HG03558 (cell line): ENCODE measurements at regions not wholly inside any gene's neighbourhood (a gene's known extent, or its start where the extent isn't known, plus 50 kb on each side); places are given as distances from the start of the nearest gene placed in this dataset.
"Not testable (repeated sequence)": the region's sequence is repeated elsewhere in the genome, so short reads cannot be mapped to it uniquely, and the experiment has no call there.

ENCODE experiments used
- ATAC-seq: cut with Tn5 transposase; IDR thresholded peaks from one replicate; pipeline ENCODE4 v1.9.1; 2021; ENCODE audit warnings: moderate number of reproducible peaks; ENCODE audit not compliant: unreplicated experiment; ENCODE audit errors: extremely low read depth

DNA sequence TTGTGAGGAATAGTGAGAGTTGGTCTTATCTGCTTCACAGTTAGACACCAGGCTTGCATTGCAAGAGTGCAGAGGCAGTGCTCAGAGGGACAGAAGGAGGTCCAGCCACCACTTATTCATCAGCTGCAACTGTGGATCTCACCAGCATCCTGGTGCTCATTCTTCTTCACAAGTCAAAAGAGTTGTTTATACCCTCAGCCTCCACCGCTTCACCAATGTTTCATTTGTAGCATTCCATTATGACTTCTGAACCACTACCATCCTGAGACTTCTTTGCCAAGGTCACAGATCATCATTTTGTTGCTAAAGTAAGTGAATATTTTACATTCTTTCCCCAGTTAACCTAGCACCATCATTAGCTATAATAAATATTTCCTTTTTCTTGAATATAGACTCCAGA lies 230.5 kb upstream of the KITLG start:
- ATAC-seq = no peak

DNA sequence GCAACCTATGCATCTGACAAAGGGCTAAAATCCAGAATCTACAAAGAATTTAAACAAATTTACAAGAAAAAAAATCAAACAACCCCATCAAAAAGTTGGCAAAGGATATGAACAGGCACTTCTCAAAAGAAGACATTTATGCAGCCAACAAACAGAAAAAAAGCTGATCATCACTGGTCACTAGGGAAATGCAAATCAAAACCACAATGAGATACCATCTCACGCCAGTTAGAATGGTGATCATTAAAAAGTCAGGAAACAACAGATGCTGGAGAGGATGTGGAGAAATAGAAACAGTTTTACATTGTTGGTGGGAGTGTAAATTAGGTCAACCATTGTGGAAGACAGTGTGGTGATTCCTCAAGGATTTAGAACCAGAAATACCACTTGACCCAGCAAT lies 229.6 kb upstream of the KITLG start:
- not testable (repeated sequence) for ATAC-seq

DNA sequence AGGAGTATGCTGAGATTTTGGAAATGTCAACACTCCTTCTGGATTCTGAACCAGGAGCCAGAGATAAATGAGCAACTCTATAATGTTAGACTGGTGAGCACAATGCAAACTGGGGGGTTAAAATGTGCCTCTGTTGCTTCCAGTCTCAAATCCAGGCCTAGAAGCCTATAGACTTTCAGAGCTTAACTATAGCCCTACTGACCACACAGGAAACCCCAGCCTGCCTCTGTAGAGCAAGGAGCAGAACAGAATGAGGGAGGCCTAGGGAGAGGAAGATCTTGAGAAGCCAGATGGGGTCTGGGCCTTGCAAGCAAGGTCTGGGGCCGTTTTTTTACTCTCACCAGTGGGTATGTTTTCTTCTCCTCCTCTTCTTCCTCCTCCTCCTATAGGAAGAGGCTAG lies 225.4 kb upstream of the KITLG start:
- ATAC-seq = no peak

DNA sequence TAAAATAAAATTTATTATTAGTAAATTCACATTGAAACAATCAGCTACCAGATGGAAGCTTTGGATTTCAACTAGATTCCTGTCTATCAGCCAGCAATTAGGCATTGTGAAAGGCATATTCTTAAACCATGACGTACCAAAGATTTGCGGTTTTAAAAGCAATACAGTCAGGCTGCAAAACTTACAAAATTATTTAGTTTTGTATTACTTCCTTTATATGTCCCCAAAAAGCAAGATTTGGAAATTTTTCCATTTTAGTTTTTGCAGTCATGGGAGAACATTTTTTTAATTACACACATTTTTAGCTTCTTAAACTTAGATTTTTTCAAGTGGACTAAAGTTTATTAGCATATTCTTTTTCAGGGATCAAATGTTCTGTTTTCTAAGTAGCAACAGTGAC lies 225.0 kb upstream of the KITLG start:
- ATAC-seq = no peak

DNA sequence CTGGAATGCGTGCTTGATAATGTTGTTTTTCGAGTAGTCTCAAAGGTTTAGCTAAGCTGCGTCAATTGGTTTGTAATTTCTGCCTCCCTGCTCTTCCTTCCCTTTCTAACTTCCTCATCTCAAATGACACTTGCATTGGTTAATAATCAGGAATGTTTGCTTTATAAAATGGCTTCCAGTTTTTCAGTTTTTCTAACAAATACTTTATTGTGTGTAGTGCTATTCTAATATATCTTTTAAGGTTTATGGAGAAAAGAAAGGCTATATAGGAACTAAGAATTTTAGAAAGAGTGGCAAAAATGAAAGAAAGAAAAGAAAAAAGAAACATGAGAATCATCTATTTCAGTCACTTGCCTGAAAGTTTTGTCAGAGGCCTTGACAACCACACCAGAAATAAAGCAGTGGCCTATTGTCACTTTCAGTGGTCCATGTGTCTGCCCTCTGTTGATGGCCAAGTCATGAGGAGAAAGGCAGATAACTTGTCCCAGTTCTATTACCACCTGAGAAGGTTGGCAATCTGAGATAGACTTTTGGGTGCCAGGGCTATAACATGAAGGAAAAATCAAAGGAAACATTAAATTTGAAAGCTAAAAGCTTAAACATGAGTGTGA lies 221.9 kb upstream of the KITLG start:
- no peak for ATAC-seq

DNA sequence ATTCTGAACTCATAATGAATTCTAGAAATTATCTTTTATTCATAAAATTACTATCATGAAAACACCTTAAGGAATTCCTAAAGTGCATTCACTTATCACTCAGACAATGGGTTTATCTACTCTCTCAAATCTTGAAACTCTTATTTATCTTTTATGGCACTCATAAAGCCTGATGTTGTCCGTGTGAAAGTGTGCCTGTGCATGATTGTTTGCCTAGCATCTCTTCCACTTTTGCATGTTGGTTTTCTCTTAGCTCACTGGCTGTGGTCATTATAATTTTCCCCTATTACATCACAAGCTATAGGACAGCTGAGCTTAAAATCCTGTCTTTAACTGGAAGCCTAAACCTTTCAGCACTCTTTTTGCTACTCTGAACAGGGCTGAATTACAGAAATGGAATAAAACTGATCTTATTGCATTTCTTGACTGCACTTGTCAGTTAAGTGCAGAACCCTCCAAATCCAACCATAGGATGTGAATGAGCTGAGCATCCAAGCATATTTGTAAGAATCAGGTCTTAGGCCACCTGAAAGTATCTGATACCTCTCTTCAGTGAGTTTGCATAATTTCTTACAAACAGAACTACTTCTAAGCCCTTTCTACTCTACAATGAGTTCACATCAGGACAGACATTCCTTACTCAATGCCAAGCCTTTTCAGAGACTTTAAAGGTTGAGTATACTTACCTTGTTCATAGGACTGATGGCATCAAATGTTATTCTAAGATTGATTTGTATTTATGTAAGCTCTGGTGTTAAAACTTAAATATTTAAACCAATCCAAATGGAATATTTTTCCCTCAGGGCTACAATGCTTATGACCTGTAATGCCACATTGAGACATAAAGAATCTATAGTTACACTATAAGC lies 221.2 kb upstream of the KITLG start:
- ATAC-seq = no peak

DNA sequence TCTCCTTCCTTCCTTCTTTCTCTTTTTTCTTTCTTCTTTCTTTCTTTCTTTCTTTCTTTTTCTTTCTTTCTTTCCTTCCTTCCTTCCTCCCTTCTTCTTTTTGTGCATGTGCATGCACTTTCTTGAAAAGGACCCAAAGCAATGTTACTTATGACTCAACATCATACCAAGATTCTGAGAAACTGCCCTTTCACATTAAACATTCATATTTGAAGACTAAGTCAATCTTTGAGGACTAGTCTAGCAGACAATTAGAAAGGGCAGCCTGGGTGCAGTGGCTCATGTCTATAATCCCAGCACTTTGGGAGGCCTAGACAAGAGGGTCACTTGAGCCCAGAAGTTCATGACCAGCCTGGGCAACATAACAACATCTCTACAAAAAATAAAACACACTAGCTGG lies 212.8 kb upstream of the KITLG start:
- no peak for ATAC-seq

DNA sequence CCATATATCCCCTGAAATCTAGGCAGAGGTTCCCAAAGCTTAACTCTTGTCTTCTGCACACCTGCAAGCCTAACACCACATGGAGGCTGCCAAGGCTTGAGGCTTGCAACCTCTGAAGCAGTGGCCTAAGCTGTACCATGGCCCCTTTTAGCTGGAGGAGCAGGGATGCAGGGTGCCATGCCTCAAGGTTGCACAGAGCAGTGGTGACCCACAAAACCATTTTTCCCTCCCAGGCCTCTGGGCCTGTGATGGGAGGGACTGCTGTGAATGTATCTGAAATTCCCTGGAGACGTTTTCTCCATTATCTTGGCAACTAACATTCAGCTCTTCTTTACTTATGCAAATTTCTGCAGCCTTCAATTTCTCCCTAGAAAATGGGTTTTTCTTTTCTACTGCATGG lies 210.0 kb upstream of the KITLG start:
- no peak for ATAC-seq

DNA sequence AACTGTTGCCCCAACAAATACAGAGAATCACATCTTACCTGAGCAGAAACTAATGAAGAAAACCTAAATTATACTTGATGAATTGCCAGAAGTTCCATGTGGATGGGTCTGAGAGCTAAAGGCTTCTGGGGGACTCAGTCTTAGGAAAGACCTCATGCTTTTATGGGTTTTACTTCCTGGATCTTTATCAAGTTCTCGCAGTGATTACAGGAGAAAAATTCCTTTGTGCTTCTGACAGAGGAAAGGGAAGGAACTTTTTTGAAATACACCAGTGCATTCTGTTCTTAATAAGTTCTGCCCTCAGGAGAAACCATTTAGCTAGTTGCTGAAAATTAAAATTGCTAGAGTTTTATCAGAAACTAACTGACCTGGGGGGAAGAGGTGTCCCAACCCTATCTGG lies 203.9 kb upstream of the KITLG start:
- ATAC-seq = no peak

DNA sequence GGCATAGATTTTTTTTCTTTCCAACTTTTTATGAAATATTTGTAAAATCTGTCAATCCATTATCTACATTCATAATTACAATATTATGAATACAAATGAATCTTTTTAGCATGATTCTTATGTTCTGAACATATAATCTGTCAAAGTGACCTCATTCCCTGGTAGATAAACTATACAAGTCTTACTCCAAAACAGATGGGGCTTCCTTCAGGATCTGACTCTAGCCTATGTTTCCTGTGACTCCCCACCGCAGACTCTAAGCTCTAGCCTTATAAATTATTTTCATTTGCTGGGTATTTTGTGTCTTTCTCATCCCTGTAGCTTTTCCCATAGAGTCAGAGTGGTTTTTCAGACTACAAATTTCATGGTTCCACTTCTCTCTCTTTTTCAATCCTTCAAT lies 202.1 kb upstream of the KITLG start:
- ATAC-seq = no peak

DNA sequence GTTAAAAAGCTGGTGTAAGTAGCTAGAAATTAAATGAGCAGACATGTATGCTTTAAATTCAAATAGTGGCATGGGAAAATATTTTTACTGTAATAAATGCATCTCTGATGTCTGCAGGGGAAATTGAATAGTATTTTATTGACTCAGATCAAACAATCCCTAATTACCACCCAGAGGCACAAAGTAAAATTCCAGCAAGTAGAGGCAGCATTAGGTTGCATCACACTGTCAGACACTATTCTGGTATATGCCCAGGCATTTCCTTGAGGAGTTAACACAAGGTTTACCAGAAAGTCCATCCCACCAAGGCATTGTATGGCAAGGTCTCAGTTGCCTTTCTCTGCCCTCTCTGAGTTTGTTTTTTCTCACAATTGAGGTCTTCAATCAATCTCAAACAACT lies 201.6 kb upstream of the KITLG start:
- ATAC-seq = no peak

DNA sequence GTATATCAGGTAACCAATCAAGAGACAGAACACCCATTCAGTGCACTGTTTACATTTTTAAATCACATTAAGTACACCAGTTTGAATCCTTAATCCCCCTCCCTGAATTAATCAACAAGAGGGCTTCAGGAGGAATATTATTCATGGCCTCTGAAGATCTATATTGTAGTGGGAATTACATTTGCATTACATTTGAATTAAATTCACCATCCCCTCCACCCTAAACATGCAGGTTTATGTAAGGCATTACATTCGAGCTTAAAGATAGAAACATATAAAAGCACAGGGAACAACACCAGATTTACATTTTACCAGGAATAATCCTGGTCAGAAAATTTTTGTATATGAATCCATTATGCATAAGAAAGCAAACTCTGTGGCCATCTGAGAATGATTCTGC lies 197.8 kb upstream of the KITLG start:
- ATAC-seq = no peak

DNA sequence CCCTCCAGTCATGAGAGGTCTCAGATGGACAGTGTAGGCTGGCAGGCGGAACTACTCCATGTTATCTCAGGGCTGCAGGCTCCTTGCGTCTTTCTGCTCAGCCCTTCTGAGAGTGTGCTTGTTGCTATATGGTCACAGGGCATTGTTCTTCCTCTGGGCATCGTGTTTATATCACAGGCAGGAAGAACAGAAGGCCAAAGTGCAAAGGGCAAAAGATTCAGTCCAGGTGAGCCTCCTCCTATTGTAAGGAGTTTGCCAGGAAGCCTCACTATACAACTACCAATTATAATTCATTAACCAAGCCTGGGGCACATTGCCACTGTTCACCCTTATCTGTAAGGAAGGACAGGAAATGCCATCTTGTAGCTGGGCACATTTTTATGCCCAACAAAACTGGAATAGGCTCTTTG lies 195.5 kb upstream of the KITLG start:
- ATAC-seq = no peak

DNA sequence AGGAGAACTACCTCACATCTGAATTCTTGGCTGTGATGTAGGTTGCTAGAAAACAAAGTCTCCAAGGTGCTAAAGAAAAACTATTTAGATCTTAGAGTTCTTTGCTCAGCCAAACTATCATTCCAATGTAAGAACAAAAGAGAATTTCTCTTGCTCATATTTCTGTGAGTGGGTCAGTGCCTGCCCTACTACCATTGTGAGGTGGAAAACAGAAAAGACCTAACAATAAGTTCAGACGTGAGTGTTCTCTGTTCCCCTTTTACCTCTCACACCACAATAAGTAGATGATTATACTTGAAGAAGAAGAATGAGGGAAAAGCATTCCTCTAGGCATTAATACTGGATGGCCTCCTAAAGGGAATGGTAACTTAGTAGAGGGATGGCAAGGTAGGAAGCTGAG lies 187.4 kb upstream of the KITLG start:
- ATAC-seq = no peak

DNA sequence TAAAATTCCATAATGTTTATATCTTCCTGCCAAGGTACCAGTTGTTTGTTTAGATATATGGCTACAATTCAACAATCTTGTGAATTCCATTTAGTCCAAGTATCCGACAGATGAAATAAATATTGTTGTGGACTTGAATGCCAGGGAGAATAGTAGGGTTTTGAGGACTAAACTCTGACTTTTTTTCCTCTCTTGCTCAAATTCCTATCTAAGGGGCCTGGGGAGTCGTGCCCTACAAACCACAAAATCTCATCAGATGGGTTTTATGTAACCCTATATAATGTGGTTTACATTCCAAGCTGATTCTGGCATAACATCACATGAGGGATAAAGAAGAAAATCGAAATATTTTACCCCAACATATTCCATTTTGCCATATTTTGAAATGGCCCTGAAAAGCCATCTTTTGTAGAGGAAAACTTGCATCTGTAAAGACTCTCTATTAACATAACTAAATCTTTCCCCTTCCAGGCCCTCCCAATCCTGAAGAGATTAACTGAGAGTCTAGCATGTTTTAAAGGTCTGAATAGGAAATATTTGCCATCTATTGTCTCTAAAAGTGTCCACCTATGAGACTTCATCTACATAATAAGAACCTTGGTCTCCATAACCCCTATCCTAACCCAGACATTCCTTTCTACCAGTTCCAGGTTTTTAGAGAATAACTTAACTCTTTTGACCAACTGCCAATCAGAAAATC lies 184.7 kb upstream of the KITLG start:
- no peak for ATAC-seq

DNA sequence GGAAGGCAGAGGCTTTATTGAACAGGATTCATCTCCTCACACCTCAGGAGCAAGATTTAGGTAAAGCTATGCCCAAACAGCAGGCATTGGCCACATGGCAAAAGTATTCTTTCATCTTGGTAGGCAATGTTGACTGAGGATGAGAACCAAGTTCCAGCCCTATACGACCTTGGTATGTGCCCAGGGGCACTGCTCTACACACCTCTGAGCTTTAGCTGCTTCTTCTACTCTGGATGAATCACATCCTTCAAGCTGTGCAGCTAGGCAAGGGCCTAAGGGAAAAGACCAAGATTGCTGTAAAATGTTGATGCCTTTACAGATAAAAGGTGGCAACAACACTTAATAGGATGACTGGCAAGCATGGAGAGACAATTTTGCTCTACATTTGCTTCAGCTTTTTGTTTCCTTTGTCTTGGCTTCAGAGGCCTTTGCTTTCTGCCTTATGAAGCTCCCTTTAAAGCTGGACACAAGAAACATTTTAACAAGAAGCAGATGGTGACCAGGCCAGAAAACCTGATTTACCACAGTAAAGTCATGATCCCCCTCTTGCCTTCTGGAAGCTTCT lies 183.3 kb upstream of the KITLG start:
- ATAC-seq = no peak

DNA sequence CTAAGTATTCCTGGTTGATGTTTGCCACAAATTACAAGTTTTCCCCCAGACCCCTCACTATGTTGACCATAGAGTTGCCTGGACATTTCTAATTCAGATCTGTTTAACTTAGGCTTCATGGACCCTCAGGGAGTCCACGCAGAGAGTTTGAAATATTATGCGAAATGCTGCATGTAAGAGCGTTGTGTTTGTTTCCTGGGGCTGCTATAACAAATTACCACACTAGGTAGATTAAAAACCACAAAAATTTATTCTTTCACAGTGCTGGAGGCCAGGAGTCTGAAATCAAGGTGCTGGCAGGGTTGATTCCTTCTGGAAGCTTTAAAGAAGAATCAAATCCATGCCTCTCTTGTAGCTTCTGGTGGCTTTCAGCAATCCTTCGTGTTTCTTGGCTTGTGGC lies 177.9 kb upstream of the KITLG start:
- ATAC-seq = no peak

DNA sequence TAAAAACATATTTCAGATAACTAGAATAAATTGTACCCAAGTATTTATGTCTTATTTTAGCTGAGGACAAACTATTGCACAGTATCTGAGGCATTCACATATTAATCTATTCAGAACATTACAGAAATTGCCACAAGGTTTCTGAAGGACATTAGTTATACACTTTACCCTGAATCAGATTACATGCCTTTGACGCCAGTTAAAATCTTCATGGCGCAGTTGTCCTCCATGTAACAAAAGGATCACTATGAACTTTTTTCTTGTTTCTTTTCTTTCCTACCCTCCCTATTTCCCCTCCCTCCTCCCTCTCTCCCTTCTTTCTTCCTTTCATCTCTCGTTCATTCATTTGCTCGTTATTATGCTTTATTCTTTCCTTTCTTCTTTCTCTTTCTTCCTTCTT lies 176.6 kb upstream of the KITLG start:
- ATAC-seq = no peak

DNA sequence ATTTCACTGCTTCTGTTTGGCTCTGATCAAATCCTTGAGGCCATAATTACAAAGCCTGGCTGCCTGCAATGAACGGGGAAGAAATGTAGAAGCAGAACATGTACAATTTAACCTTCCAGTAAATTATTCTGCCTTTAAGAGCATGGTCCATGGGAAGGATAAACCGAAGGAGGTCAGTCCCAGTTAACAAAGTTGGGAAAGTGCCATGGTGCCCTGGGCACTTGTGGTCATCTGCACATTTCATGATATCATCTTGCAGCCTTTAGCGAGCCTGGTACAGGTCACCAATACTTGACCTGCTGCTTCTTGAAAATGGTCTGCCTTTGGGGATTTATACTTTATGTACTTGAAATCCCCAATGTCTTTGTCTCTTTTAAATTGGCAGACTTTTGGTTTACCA lies 175.9 kb upstream of the KITLG start:
- no peak for ATAC-seq

DNA sequence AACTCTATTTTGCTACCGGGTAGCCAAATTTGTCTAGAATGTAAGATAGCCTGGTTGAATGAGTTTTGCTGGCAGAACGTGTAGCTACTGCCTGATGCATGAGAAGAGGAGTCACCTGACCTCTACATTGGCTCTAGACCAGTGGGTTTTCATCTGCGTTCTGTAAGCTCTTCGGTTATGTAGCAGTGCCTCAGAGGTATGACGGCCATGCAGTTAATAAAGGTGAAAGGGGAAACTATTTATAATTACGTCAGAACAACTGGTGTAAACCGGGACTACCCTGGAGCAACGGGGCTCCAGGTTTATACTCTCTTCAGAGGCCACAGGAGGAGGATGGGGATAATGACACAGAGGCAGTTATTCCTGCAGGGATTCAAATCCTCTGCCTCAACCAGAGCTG lies 173.4 kb upstream of the KITLG start:
- ATAC-seq = no peak

DNA sequence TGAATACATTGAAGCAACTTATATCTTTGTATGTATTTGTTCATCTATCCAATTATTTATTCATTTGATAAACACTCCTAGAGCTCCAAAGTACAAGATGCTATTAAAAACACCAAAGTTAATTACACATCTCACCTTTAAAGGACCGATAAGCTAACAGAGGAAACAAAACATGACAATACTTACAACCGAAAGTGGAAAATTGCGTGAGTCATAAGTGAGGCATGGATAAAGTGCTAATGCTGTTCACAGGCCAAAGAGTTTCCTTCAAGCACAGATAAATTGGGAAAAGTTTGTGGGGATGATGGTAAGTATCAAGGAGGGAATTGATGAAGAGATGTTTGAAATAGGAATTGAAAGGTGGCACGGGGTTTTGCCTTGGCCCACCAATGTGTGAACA lies 172.8 kb upstream of the KITLG start:
- no peak for ATAC-seq
